CD4-positive, CD25-positive, alpha-beta regulatory T cell (primary cell): ENCODE measurements at regions not wholly inside any gene's neighbourhood (a gene's known extent, or its start where the extent isn't known, plus 50 kb on each side); places are given as distances from the start of the nearest gene placed in this dataset.
"Not testable (repeated sequence)": the region's sequence is repeated elsewhere in the genome, so short reads cannot be mapped to it uniquely, and the experiment has no call there.

ENCODE experiments used
- ATAC-seq, 2 donors: fragments of 150-1000 bp; cut with Tn5 transposase; one replicate each; pipeline ENCODE4 v1.10.0; 2021; ENCODE audit warnings: low read depth in 2 of 2, moderate number of reproducible peaks in 2 of 2, moderate library complexity in 1 of 2
- DNase-seq, 3 donors: peaks; one replicate each; pipeline versions ENCODE4 v3.0.0 to v3.0.0-alpha.2; 2012 to 2022; ENCODE audit warnings: mixed read lengths in 1 of 3
- H3K27ac ChIP-seq: one replicate; pipeline ENCODE4 v1.7.0; 2013; ENCODE audit warnings: mild to moderate bottlenecking, low read length; ENCODE audit not compliant: insufficient read depth, poor library complexity, severe bottlenecking
- H3K27me3 ChIP-seq: one replicate; pipeline ENCODE4 v1.7.0; 2013; ENCODE audit warnings: low read length; ENCODE audit not compliant: control insufficient read depth, insufficient read depth
- H3K36me3 ChIP-seq: one replicate; pipeline ENCODE4 v1.7.0; 2013; ENCODE audit warnings: mild to moderate bottlenecking, low read length, moderate library complexity; ENCODE audit not compliant: control insufficient read depth, insufficient read depth
- H3K4me1 ChIP-seq: 2 replicates; pipeline ENCODE4 v1.7.0; 2013; ENCODE audit warnings: mild to moderate bottlenecking, low read length; ENCODE audit not compliant: insufficient read depth, control insufficient read depth, poor library complexity, severe bottlenecking
- H3K4me3 ChIP-seq: one replicate; pipeline ENCODE4 v1.7.0; 2013; ENCODE audit warnings: low read depth, mild to moderate bottlenecking, low read length, moderate library complexity
- H3K9me3 ChIP-seq, 2 experiments: 1 replicate in 1 of 2; 2 replicates in 1 of 2; pipeline ENCODE4 v1.7.0; 2013; ENCODE audit warnings: low read length in 2 of 2, mild to moderate bottlenecking in 1 of 2, moderate library complexity in 1 of 2; ENCODE audit not compliant: control insufficient read depth in 2 of 2
- H3K27ac Mint-ChIP-seq, 3 donors: one replicate each; pipeline ENCODE4 v1.8.0; 2020 to 2022; ENCODE audit warnings: mild to moderate bottlenecking in 3 of 3, mixed read lengths in 3 of 3, moderate library complexity in 2 of 3
- H3K27me3 Mint-ChIP-seq: one replicate; pipeline ENCODE4 v1.8.0; 2022; ENCODE audit warnings: mild to moderate bottlenecking, mixed read lengths
- H3K36me3 Mint-ChIP-seq: one replicate; pipeline ENCODE4 v1.8.0; 2020; ENCODE audit warnings: mixed read lengths
- H3K4me1 Mint-ChIP-seq, 4 donors: one replicate each; pipeline ENCODE4 v1.8.0; 2020 to 2022; ENCODE audit warnings: mixed read lengths in 4 of 4, mild to moderate bottlenecking in 1 of 4
- H3K4me3 Mint-ChIP-seq, 4 donors: one replicate each; pipeline ENCODE4 v1.8.0; 2020 to 2022; ENCODE audit warnings: mild to moderate bottlenecking in 4 of 4, mixed read lengths in 4 of 4, moderate library complexity in 3 of 4
- H3K9me3 Mint-ChIP-seq, 7 donors: one replicate each; pipeline ENCODE4 v1.8.0; 2020 to 2022; ENCODE audit warnings: mixed read lengths in 7 of 7, mild to moderate bottlenecking in 3 of 7, moderate library complexity in 2 of 7

GRCh38 chr3:193819117-193820010, 226.4 kb downstream of the OPA1 start:
- Histone ChIP-seq H3K4me1 (no peaks in the 10 kb centered on the region), H3K4me3 (no peak overlapping the region), H3K27me3 (peaks cover 6% of the 10 kb centered on the region), H3K27ac (no peak overlapping the region), H3K36me3 (no peaks in the 10 kb centered on the region), H3K9me3 (no peaks in the 10 kb centered on the region)
- DNase-seq (no peak), ATAC-seq (no peak)
- Mint-ChIP-seq H3K4me3 (no peak overlapping the region), H3K4me1 (no peaks in the 10 kb centered on the region), H3K36me3 (no peaks in the 10 kb centered on the region), H3K9me3 (peaks cover 0 to 2% (median 0%) of the 10 kb centered on the region in 7 donors), H3K27me3 (peaks cover 13% of the 10 kb centered on the region), H3K27ac (no peak overlapping the region)

GRCh38 chr3:193821151-193821668, 228.2 kb downstream of the OPA1 start:
- no peaks in the 10 kb centered on the region for H3K9me3 ChIP-seq
- Mint-ChIP-seq H3K9me3 (peaks cover 0 to 2% (median 0%) of the 10 kb centered on the region in 7 donors), H3K27ac (no peak overlapping the region), H3K4me3 (no peak overlapping the region), H3K36me3 (no peaks in the 10 kb centered on the region), H3K4me1 (no peaks in the 10 kb centered on the region), H3K27me3 (peaks cover 28% of the 10 kb centered on the region)
- no peaks in the 10 kb centered on the region for H3K4me1 ChIP-seq
- H3K27me3 ChIP-seq = peaks cover 6% of the 10 kb centered on the region
- ATAC-seq = no peak
- H3K27ac ChIP-seq = no peak overlapping the region
- H3K36me3 ChIP-seq = no peaks in the 10 kb centered on the region
- H3K4me3 ChIP-seq = no peak overlapping the region
- no peak for DNase-seq

GRCh38 chr3:193822492-193823212, 229.6 kb downstream of the OPA1 start:
- Mint-ChIP-seq H3K4me3 (no peak overlapping the region), H3K27me3 (peaks cover 31% of the 10 kb centered on the region), H3K27ac (no peak overlapping the region), H3K4me1 (no peaks in the 10 kb centered on the region), H3K9me3 (peaks cover 0 to 2% (median 0%) of the 10 kb centered on the region in 7 donors), H3K36me3 (no peaks in the 10 kb centered on the region)
- Histone ChIP-seq H3K4me3 (no peak overlapping the region), H3K9me3 (no peaks in the 10 kb centered on the region), H3K27me3 (peaks cover 6% of the 10 kb centered on the region), H3K36me3 (no peaks in the 10 kb centered on the region), H3K27ac (no peak overlapping the region), H3K4me1 (no peaks in the 10 kb centered on the region)
- no peak for DNase-seq
- no peak for ATAC-seq

- H3K9me3 Mint-ChIP-seq, H3K36me3 Mint-ChIP-seq, ATAC-seq, H3K9me3 ChIP-seq, H3K4me1 ChIP-seq, H3K4me3 Mint-ChIP-seq, H3K4me3 ChIP-seq, H3K36me3 ChIP-seq, H3K27ac ChIP-seq, H3K27me3 ChIP-seq, H3K4me1 Mint-ChIP-seq, DNase-seq: not testable (repeated sequence)
- Mint-ChIP-seq H3K27me3 (peaks cover 31% of the 10 kb centered on the region), H3K27ac (peak overlapping the region in 1 of 3 donors; percentile 35)
These were observed 230.2 kb downstream of the OPA1 start for GRCh38 chr3:193823213-193823605.

GRCh38 chr3:193824365-193824764, 231.4 kb downstream of the OPA1 start:
- Histone ChIP-seq H3K4me1 (no peaks in the 10 kb centered on the region), H3K9me3 (no peaks in the 10 kb centered on the region), H3K27ac (no peak overlapping the region), H3K4me3 (no peak overlapping the region), H3K27me3 (peaks cover 6% of the 10 kb centered on the region), H3K36me3 (no peaks in the 10 kb centered on the region)
- no peaks in the 10 kb centered on the region for H3K4me1 Mint-ChIP-seq
- H3K4me3 Mint-ChIP-seq = no peak overlapping the region
- no peak for DNase-seq
- H3K9me3 Mint-ChIP-seq = peaks cover 0 to 2% (median 0%) of the 10 kb centered on the region in 7 donors
- ATAC-seq = no peak
- no peak overlapping the region for H3K27ac Mint-ChIP-seq
- no peaks in the 10 kb centered on the region for H3K36me3 Mint-ChIP-seq
- H3K27me3 Mint-ChIP-seq = peaks cover 31% of the 10 kb centered on the region

- no peaks in the 10 kb centered on the region for H3K36me3 ChIP-seq
- ATAC-seq = no peak
- H3K36me3 Mint-ChIP-seq = no peaks in the 10 kb centered on the region
- H3K27ac ChIP-seq = no peak overlapping the region
- DNase-seq = no peak
- peaks cover 31% of the 10 kb centered on the region for H3K27me3 Mint-ChIP-seq
- no peak overlapping the region for H3K4me3 ChIP-seq
- no peaks in the 10 kb centered on the region for H3K9me3 ChIP-seq
- H3K4me1 ChIP-seq = no peaks in the 10 kb centered on the region
- H3K4me3 Mint-ChIP-seq = no peak overlapping the region
- H3K9me3 Mint-ChIP-seq = peaks cover 0 to 2% (median 0%) of the 10 kb centered on the region in 7 donors
- H3K27ac Mint-ChIP-seq = no peak overlapping the region
- no peaks in the 10 kb centered on the region for H3K4me1 Mint-ChIP-seq
- H3K27me3 ChIP-seq = peaks cover 6% of the 10 kb centered on the region
These were observed 232.6 kb downstream of the OPA1 start for GRCh38 chr3:193825617-193826016.

GRCh38 chr3:193826159-193826795, 233.3 kb downstream of the OPA1 start:
- Mint-ChIP-seq H3K27me3 (peaks cover 31% of the 10 kb centered on the region), H3K27ac (no peak overlapping the region), H3K9me3 (peaks cover 0 to 2% (median 0%) of the 10 kb centered on the region in 7 donors), H3K4me1 (no peaks in the 10 kb centered on the region), H3K36me3 (no peaks in the 10 kb centered on the region), H3K4me3 (no peak overlapping the region)
- Histone ChIP-seq H3K27ac (no peak overlapping the region), H3K9me3 (no peaks in the 10 kb centered on the region), H3K27me3 (peaks cover 6% of the 10 kb centered on the region), H3K36me3 (no peaks in the 10 kb centered on the region), H3K4me3 (no peak overlapping the region), H3K4me1 (no peaks in the 10 kb centered on the region)
- ATAC-seq = no peak
- no peak for DNase-seq
